Common myeloid progenitor, CD34-positive (primary cell): ENCODE measurements at regions not wholly inside any gene's neighbourhood (a gene's known extent, or its start where the extent isn't known, plus 50 kb on each side); places are given as distances from the start of the nearest gene placed in this dataset.

Source experiments
- CTCF ChIA-PET: fragments of 350-600 bp; sonication (Branson Sonifier 250); formaldehyde crosslinking; loops from one replicate; lab custom pipeline; 2021; ENCODE audit warnings: antibody characterized with exemption; lab: Charles Lee
- POLR2A ChIA-PET: fragments of 350-600 bp; sonication (Branson Sonifier 250); formaldehyde crosslinking; loops from one replicate; lab custom pipeline; 2021; ENCODE audit warnings: antibody characterized with exemption; lab: Charles Lee
- DNase-seq, 3 donors: peaks; one replicate each; pipeline versions ENCODE4 v3.0.0 to v3.0.0-alpha.2; 2013
- H3K27ac ChIP-seq, 2 experiments: 1 replicate in 1 of 2; 2 replicates in 1 of 2; pipeline ENCODE4 v1.7.0; 2013; ENCODE audit warnings: inconsistent platforms in 2 of 2, low read length in 2 of 2, mild to moderate bottlenecking in 2 of 2, low read depth in 1 of 2, moderate library complexity in 1 of 2; ENCODE audit not compliant: severe bottlenecking in 2 of 2, insufficient read depth in 1 of 2, poor library complexity in 1 of 2
- H3K27me3 ChIP-seq, 5 experiments: replicated peaks in 2 of 5; 1 replicate in 3 of 5; 2 replicates in 2 of 5; pipeline versions ENCODE4 v1.6.1 to v1.7.0; 2013; ENCODE audit warnings: low read length in 4 of 5, mild to moderate bottlenecking in 2 of 5, moderate library complexity in 2 of 5, inconsistent platforms in 1 of 5; ENCODE audit not compliant: insufficient read depth in 5 of 5, control insufficient read depth in 4 of 5
- H3K36me3 ChIP-seq, 4 experiments: 1 replicate in 2 of 4; 2 replicates in 2 of 4; pipeline versions ENCODE4 v1.6.1 to v1.7.0; 2013; ENCODE audit warnings: low read length in 3 of 4, control low read depth in 1 of 4, mild to moderate bottlenecking in 1 of 4; ENCODE audit not compliant: control insufficient read depth in 4 of 4, insufficient read depth in 4 of 4
- H3K4me1 ChIP-seq, 4 experiments: 1 replicate in 3 of 4; 2 replicates in 1 of 4; pipeline versions ENCODE4 v1.6.1 to v1.7.1; 2013; ENCODE audit warnings: low read length in 3 of 4, mild to moderate bottlenecking in 3 of 4, control low read depth in 1 of 4, inconsistent platforms in 1 of 4, moderate library complexity in 1 of 4; ENCODE audit not compliant: control insufficient read depth in 4 of 4, insufficient read depth in 4 of 4; ENCODE audit errors: control extremely low read depth in 1 of 4
- H3K4me3 ChIP-seq, 7 experiments: 1 replicate in 4 of 7; 2 replicates in 3 of 7; pipeline versions ENCODE4 v1.5.1 to v1.7.0; 2013; ENCODE audit warnings: mild to moderate bottlenecking in 7 of 7, low read length in 6 of 7, moderate library complexity in 6 of 7, inconsistent platforms in 2 of 7, low read depth in 2 of 7, control low read depth in 1 of 7; ENCODE audit not compliant: insufficient read depth in 4 of 7, control insufficient read depth in 1 of 7; ENCODE audit errors: extremely low read depth in 1 of 7
- H3K9me3 ChIP-seq, 5 experiments: 1 replicate in 4 of 5; 2 replicates in 1 of 5; pipeline versions ENCODE4 v1.6.1 to v1.7.1; 2013; ENCODE audit warnings: low read length in 4 of 5, mild to moderate bottlenecking in 2 of 5, inconsistent platforms in 1 of 5, low read depth in 1 of 5, moderate library complexity in 1 of 5; ENCODE audit not compliant: control insufficient read depth in 4 of 5, insufficient read depth in 2 of 5; ENCODE audit errors: control extremely low read depth in 1 of 5
- WGBS: methylation state at CpG from one replicate; pipeline ENCODE4 v1.1.5; 2013; ENCODE audit not compliant: insufficient coverage; 5-methylcytosine and 5-hydroxymethylcytosine counted together

DNA sequence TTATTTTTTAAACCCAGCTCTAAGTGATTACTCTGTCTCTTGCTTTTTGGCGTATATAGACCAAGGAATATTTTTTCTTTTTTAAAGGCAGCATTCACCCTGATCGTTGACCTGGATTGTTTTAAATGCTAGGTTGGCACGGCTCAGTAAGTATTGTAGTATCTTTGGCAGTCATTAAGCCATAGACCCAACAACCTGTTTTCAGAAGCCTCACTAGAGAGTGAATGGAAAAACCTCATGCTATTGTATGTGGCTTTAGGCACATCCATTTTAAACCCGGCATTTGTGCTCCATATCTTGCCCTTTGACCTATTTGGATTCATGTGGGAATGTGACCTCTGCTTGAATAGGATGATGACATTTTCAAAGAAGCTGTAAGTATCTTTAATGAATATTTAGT is 183.9 kb downstream of the SNCA start:
- H3K4me3 ChIP-seq, result no peak overlapping the region
- DNase-seq, result no peak
- no peaks in the 10 kb centered on the region for H3K27me3 ChIP-seq
- ChIA-PET POLR2A (interaction anchor here (1.2 kb wide), 1 partner anchor 12 kb away, joined by 3 read pairs; no protein-coding TSS in a partner anchor), CTCF (interaction anchor here (1.3 kb wide), 1 partner anchor 166 kb away, joined by 3 read pairs; no protein-coding TSS in a partner anchor)
- no peaks in the 10 kb centered on the region for H3K36me3 ChIP-seq
- H3K4me1 ChIP-seq, result no peaks in the 10 kb centered on the region
- 100% methylated on average over 3 of the region's 4 CpGs for WGBS
- H3K27ac ChIP-seq, result no peak overlapping the region
- H3K9me3 ChIP-seq, result no peaks in the 10 kb centered on the region

DNA sequence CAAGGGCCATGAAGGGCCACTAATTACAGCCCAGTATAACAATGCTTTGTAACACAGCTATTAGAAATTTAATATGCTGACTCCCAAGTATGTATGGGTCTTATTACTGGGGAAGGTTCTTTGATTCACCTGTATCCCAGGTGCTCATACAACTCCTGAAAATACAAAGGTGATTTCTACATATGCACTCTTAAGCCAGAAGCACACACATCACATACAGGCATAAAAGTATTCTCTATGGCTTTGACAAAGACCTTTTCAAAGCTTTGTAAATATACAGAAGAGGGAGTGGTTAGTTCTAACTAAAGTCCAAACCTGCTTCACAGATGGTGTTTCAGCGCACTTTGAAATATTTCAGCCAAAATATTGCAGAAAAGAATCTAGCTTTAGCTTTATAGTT is 191.5 kb downstream of the SNCA start:
- Histone ChIP-seq H3K4me3 (no peak overlapping the region), H3K27ac (no peak overlapping the region), H3K4me1 (no peaks in the 10 kb centered on the region), H3K36me3 (no peaks in the 10 kb centered on the region), H3K27me3 (no peaks in the 10 kb centered on the region), H3K9me3 (no peaks in the 10 kb centered on the region)
- CTCF ChIA-PET, result interaction anchor here (0.6 to 2.3 kb wide), 2 partner anchors 11 to 49 kb away, joined by 3 to 10 read pairs; no protein-coding TSS in a partner anchor
- no peak for DNase-seq
- POLR2A ChIA-PET, result no interaction called here
- no CpG with 5 or more reads among the region's 1 CpG for WGBS

DNA sequence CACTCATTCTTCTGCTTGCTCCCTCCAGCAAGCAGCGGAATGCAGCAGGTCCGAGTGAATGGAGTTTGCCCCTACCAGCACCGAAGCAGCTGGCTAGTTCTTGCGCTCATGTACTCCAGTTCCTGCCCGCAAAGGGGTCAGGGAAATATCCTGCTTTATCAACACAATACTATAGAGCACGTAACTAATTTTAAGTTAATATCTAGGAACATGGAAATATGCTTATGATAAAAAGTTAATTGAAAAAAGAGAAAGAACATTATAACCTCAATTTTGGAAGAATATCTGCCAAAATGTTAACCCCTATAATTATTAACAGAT is 195.6 kb downstream of the SNCA start:
- Histone ChIP-seq H3K27me3 (no peaks in the 10 kb centered on the region), H3K9me3 (no peaks in the 10 kb centered on the region), H3K4me3 (peak overlapping the region in 1 of 7 experiments; percentile 54), H3K27ac (no peak overlapping the region), H3K36me3 (no peaks in the 10 kb centered on the region), H3K4me1 (no peaks in the 10 kb centered on the region)
- no peak for DNase-seq
- POLR2A ChIA-PET, result interaction anchor here (0.7 kb wide), 1 partner anchor 11 kb away, joined by 3 read pairs; no protein-coding TSS in a partner anchor
- 64% methylated on average over 2 of the region's 6 CpGs for WGBS
- CTCF ChIA-PET, result interaction anchor here (0.7 to 1.4 kb wide), 9 partner anchors 16 to 237 kb away, joined by 3 to 4 read pairs (median 3); no protein-coding TSS in a partner anchor

DNA sequence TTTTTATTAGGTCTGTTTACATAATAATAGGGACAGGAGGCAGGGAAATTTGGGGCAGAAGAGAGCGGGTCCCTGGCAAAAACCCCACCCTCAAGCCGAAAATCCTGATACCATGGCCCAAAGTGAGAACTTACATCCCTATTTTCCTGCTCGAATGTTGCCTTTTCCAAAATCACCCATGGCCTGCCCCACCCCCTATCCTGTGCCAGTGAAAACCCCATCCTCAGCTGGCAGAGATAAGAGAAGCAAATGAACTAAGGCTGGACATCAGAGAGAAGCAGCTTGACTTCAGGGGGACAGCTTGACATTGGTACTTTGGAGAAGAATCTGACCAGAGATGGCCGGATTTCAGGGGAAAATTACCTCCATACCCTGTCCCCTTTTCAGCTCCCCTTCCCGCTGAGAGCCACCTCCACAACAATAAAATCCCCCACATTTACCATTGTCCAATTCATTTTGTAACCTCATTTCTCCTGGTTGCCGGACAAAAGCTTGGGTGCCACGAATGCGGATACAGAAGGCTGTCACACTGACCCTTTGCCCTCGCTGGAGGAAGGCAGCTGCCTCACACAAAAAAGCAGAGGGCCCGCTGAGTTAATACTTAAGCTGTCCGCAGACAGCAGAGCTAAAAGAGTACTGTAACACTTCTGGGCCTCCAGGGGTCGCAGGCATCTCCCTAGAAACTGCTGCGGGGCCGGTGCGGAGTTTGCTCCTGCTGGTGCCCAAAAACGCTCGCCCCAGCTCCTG is 196.2 kb downstream of the SNCA start:
- Histone ChIP-seq H3K27ac (no peak overlapping the region), H3K9me3 (no peaks in the 10 kb centered on the region), H3K27me3 (no peaks in the 10 kb centered on the region), H3K4me1 (no peaks in the 10 kb centered on the region), H3K4me3 (peak overlapping the region in 1 of 7 experiments; percentile 54), H3K36me3 (no peaks in the 10 kb centered on the region)
- WGBS, result 76% methylated on average over 16 of the region's 17 CpGs
- POLR2A ChIA-PET, result interaction anchor here (0.7 kb wide), 1 partner anchor 12 kb away, joined by 3 read pairs; no protein-coding TSS in a partner anchor
- CTCF ChIA-PET, result interaction anchor here (0.7 to 1.4 kb wide), 9 partner anchors 15 to 238 kb away, joined by 3 to 4 read pairs (median 3); no protein-coding TSS in a partner anchor
- DNase-seq, result peak; percentile 26 to 58 (median 56)

DNA sequence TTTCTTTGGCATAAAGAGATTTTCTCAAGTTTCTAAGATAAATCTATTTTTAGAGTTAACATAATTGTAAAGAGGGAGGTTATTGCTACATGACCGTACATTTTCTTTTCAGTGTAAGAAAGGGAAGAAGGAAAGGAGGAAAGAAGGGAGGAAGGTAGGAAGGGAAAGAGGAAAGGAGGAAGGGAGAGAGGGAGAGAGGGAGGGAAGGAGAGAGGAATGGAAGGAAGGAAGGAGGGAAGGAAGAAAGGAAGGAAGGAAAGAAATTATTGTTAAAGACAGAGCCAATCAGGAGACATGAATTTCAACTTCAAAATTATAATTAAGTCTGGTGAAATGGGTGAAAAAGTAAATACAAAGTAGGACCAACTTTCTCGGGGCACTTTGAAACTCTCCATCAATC is 197.6 kb downstream of the SNCA start:
- no peak for DNase-seq
- Histone ChIP-seq H3K27ac (no peak overlapping the region), H3K4me3 (no peak overlapping the region), H3K27me3 (no peaks in the 10 kb centered on the region), H3K36me3 (no peaks in the 10 kb centered on the region), H3K4me1 (no peaks in the 10 kb centered on the region), H3K9me3 (no peaks in the 10 kb centered on the region)
- WGBS, result 100% methylated on average over 1 of the region's 2 CpGs
- POLR2A ChIA-PET, result no interaction called here
- CTCF ChIA-PET, result interaction anchor here (0.6 kb wide), 1 partner anchor 480 kb away, joined by 3 read pairs; no protein-coding TSS in a partner anchor

DNA sequence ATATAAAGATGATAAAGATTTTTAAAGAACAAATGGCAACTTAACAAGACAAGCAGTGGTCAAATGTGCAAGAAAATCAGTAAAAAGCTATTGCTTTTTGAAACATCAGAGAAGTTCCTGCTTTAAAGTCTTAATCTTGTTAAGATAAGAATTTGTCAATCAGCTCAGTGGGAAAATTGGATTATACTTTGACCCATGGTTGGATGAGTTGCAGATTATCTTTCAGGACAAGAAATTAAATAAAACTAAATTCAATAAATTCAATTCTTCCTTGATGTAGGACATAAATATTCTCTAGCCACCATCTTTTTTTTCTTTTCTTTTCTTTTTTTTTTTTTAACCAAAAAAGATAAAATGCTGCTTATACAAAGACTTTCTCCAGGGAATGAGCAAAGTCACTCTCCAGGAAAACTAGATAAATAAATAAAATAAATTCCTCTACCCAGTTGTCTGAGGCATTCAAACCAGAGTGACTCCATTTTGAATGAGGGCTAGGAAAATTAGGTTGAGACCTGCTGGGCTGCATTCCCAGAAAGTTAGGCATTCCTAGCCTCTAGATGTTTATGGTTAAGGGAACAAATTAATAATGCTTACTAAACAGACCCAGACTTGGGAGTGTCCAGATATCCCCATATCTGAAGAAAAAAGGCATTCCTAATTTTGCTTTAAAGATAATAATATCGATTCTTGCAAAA is 211.2 kb downstream of the SNCA start:
- POLR2A ChIA-PET, result no interaction called here
- no peaks in the 10 kb centered on the region for H3K27me3 ChIP-seq
- H3K36me3 ChIP-seq, result no peaks in the 10 kb centered on the region
- H3K27ac ChIP-seq, result no peak overlapping the region
- H3K4me1 ChIP-seq, result no peaks in the 10 kb centered on the region
- H3K9me3 ChIP-seq, result no peaks in the 10 kb centered on the region
- no CpG with 5 or more reads among the region's 1 CpG for WGBS
- H3K4me3 ChIP-seq, result no peak overlapping the region
- CTCF ChIA-PET, result interaction anchor here (0.9 kb wide), 1 partner anchor 15 kb away, joined by 3 read pairs; no protein-coding TSS in a partner anchor
- DNase-seq, result no peak
